OCI-LY3 (cell line): ENCODE measurements at regions not wholly inside any gene's neighbourhood (a gene's known extent, or its start where the extent isn't known, plus 50 kb on each side); places are given as distances from the start of the nearest gene placed in this dataset.

Source experiments
- EZH2phosphoT487 ChIP-seq: fragments of 200-600 bp; shearing (Covaris generic); IDR thresholded peaks from 2 replicates; pipeline ENCODE4 v1.6.1; 2018; ENCODE audit warnings: antibody characterized with exemption, mixed run types, low read depth
- TF ChIP-seq, protein P1 (sequence below): fragments of 200-600, 300-600 bp; sonication (generic); IDR thresholded peaks from 2 replicates; pipeline ENCODE4 v1.5.1; 2014; ENCODE audit warnings: antibody characterized with exemption, low read length, low read depth

DNA sequence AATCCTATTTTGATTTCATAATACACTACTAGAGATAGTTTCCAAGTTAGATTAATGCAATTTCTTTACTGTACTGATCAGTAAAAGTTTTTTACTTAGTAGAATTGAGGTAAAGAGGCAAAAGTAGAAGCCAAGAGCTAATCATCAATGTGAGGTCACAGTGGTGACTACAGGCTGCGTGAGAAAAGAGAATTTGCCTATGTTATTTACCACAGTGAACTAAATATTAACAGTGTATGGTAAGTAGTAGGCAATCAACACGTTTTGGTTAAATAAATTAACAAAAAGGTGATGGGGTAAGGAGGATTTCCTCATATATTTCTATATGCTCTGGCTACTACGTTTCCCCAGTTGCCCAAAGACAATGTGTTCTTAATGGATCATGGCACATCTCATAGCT, 202.2 kb upstream of the CMC1 start:
- TF ChIP-seq, protein P1, sequence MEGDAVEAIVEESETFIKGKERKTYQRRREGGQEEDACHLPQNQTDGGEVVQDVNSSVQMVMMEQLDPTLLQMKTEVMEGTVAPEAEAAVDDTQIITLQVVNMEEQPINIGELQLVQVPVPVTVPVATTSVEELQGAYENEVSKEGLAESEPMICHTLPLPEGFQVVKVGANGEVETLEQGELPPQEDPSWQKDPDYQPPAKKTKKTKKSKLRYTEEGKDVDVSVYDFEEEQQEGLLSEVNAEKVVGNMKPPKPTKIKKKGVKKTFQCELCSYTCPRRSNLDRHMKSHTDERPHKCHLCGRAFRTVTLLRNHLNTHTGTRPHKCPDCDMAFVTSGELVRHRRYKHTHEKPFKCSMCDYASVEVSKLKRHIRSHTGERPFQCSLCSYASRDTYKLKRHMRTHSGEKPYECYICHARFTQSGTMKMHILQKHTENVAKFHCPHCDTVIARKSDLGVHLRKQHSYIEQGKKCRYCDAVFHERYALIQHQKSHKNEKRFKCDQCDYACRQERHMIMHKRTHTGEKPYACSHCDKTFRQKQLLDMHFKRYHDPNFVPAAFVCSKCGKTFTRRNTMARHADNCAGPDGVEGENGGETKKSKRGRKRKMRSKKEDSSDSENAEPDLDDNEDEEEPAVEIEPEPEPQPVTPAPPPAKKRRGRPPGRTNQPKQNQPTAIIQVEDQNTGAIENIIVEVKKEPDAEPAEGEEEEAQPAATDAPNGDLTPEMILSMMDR, result no peak
- no peak for TF ChIP-seq EZH2phosphoT487
